Hepatocyte (in vitro differentiated cells): ENCODE measurements at regions not wholly inside any gene's neighbourhood (a gene's known extent, or its start where the extent isn't known, plus 50 kb on each side); places are given as distances from the start of the nearest gene placed in this dataset.

Experiments used
- DNase-seq: peaks from one replicate; pipeline ENCODE4 v3.0.0-alpha.2; 2016; ENCODE audit warnings: low spot score
- H2AFZ ChIP-seq: fragments of 200-600 bp; sonication (generic); 2 replicates; pipeline ENCODE4 v1.6.0; 2016; ENCODE audit warnings: antibody characterized with exemption, mild to moderate bottlenecking
- H3K27ac ChIP-seq: fragments of 200-600 bp; sonication (generic); 2 replicates; pipeline ENCODE4 v1.5.1; 2016; ENCODE audit warnings: mild to moderate bottlenecking
- H3K27me3 ChIP-seq: fragments of 200-600 bp; sonication (generic); 2 replicates; pipeline ENCODE4 v1.6.1; 2016
- H3K36me3 ChIP-seq: fragments of 200-600 bp; sonication (generic); replicated peaks from 2 replicates; pipeline ENCODE4 v1.5.1; 2016; ENCODE audit warnings: low read depth; ENCODE audit not compliant: insufficient read depth
- H3K4me1 ChIP-seq: fragments of 200-600 bp; sonication (generic); 2 replicates; pipeline ENCODE4 v1.5.1; 2016; ENCODE audit warnings: mild to moderate bottlenecking, moderate library complexity; ENCODE audit not compliant: insufficient read depth
- H3K4me2 ChIP-seq: fragments of 200-600 bp; sonication (generic); 2 replicates; pipeline ENCODE4 v1.6.0; 2016
- H3K4me3 ChIP-seq: fragments of 200-600 bp; sonication (generic); 2 replicates; pipeline ENCODE4 v1.5.1; 2016; ENCODE audit warnings: mild to moderate bottlenecking
- H3K79me2 ChIP-seq: fragments of 200-600 bp; sonication (generic); 2 replicates; pipeline ENCODE4 v1.6.0; 2017; ENCODE audit warnings: mild to moderate bottlenecking
- H3K9me2 ChIP-seq: fragments of 200-600 bp; sonication (generic); replicated peaks from 2 replicates; pipeline ENCODE4 v1.6.0; 2017; ENCODE audit warnings: mild to moderate bottlenecking; ENCODE audit not compliant: insufficient read depth
- H3K9me3 ChIP-seq: fragments of 200-600 bp; sonication (generic); 2 replicates; pipeline ENCODE4 v1.5.1; 2016; ENCODE audit warnings: low read depth, mild to moderate bottlenecking
- H4K20me1 ChIP-seq: fragments of 200-600 bp; sonication (generic); 2 replicates; pipeline ENCODE4 v1.6.0; 2016; ENCODE audit warnings: mild to moderate bottlenecking; ENCODE audit not compliant: insufficient read depth, poor library complexity, severe bottlenecking
- EZH2 ChIP-seq: fragments of 200-600 bp; sonication (generic); IDR thresholded peaks from 2 replicates; pipeline ENCODE4 v1.6.1; 2016; ENCODE audit warnings: antibody characterized with exemption, mild to moderate bottlenecking, borderline replicate concordance
- EZH2phosphoT487 ChIP-seq: fragments of 200-600 bp; sonication (generic); IDR thresholded peaks from one replicate; pipeline ENCODE4 v1.6.1; 2018; ENCODE audit warnings: antibody characterized with exemption, mild to moderate bottlenecking, low read depth, moderate library complexity; ENCODE audit not compliant: unreplicated experiment, severe bottlenecking
- WGBS: methylation state at CpG from one replicate; pipeline ENCODE4 v1.1.6; 2016; ENCODE audit warnings: low lambda C conversion rate; ENCODE audit errors: missing lambda C conversion rate; 5-methylcytosine and 5-hydroxymethylcytosine counted together
- TF ChIP-seq, protein P1 (sequence below): fragments of 200-600 bp; sonication (generic); IDR thresholded peaks from 2 replicates; pipeline ENCODE4 v1.5.1; 2016; ENCODE audit warnings: antibody characterized with exemption, mild to moderate bottlenecking; ENCODE audit not compliant: poor library complexity

DNA sequence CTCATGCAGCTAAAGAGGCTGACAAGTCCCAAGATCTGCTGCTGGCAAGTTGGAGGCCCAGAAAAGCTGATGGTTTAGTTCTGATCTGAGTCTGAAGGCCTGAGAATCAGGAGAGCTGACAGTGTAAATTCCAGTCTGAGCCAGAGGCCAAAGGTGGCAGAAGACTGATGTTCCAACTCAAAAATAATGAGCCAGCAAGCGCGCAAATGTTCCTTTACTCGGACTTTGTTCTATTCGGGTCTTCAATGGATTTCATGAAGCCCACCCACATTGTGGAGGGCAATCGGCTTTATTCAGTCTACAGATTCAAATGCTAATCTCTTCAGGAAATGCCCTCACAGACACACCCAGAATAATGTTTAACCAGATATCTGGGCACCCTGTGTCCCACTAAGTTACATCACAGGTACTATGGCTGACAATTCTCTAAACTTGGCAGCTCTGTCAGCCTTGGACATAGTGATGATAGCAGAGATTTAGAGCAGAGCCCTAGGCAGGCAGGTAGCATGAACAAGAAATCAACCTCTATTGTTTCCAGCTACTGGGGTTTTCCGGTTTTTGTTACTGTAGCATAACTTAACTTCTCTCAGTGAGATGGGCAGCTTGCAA is 318.5 kb downstream of the HRH4 start:
- Histone ChIP-seq H3K9me3 (no peaks in the 10 kb centered on the region), H3K27ac (peak overlapping the region; percentile 25), H3K79me2 (no peaks in the 10 kb centered on the region), H3K27me3 (no peaks in the 10 kb centered on the region), H3K36me3 (no peaks in the 10 kb centered on the region), H3K4me1 (peaks cover 8% of the 10 kb centered on the region), H3K4me3 (no peak overlapping the region), H4K20me1 (no peaks in the 10 kb centered on the region), H3K9me2 (no peaks in the 10 kb centered on the region), H3K4me2 (no peak overlapping the region), H2AFZ (no peak overlapping the region)
- TF ChIP-seq, protein P1, sequence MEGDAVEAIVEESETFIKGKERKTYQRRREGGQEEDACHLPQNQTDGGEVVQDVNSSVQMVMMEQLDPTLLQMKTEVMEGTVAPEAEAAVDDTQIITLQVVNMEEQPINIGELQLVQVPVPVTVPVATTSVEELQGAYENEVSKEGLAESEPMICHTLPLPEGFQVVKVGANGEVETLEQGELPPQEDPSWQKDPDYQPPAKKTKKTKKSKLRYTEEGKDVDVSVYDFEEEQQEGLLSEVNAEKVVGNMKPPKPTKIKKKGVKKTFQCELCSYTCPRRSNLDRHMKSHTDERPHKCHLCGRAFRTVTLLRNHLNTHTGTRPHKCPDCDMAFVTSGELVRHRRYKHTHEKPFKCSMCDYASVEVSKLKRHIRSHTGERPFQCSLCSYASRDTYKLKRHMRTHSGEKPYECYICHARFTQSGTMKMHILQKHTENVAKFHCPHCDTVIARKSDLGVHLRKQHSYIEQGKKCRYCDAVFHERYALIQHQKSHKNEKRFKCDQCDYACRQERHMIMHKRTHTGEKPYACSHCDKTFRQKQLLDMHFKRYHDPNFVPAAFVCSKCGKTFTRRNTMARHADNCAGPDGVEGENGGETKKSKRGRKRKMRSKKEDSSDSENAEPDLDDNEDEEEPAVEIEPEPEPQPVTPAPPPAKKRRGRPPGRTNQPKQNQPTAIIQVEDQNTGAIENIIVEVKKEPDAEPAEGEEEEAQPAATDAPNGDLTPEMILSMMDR = no peak
- TF ChIP-seq EZH2 = no peak
- TF ChIP-seq EZH2phosphoT487 = no peak
- WGBS = 64% methylated on average over 6 of the region's 6 CpGs
- DNase-seq = peak; percentile 56

DNA sequence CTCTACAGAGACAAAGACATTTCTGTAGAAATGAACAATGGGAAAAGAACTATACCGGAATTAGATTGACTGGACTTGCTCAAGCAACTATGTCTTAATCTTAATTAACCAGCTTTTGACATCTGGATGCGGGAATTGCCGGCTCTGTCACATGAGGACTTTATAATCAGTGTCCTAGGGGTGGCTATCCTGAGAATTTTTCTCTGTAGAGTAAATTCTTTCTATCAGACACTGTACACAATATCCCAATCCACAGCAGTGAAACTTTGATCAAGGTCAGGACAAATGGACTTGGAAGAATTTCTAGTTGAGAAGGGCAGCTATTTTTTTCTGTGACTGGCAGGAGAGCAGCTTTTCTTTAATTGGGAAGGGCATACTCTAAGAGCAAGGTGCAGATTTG is 322.1 kb downstream of the HRH4 start:
- no peak overlapping the region for H3K4me3 ChIP-seq
- 86% methylated on average over 3 of the region's 3 CpGs for WGBS
- DNase-seq = no peak
- H3K36me3 ChIP-seq = no peaks in the 10 kb centered on the region
- no peak overlapping the region for H3K4me2 ChIP-seq
- no peak overlapping the region for H3K27ac ChIP-seq
- H2AFZ ChIP-seq = no peak overlapping the region
- peaks cover 8% of the 10 kb centered on the region for H3K4me1 ChIP-seq
- no peaks in the 10 kb centered on the region for H3K79me2 ChIP-seq
- H3K9me2 ChIP-seq = no peaks in the 10 kb centered on the region
- no peaks in the 10 kb centered on the region for H3K9me3 ChIP-seq
- TF ChIP-seq EZH2phosphoT487 (no peak), EZH2 (no peak)
- TF ChIP-seq, protein P1 = no peak
- no peaks in the 10 kb centered on the region for H3K27me3 ChIP-seq
- H4K20me1 ChIP-seq = no peaks in the 10 kb centered on the region

DNA sequence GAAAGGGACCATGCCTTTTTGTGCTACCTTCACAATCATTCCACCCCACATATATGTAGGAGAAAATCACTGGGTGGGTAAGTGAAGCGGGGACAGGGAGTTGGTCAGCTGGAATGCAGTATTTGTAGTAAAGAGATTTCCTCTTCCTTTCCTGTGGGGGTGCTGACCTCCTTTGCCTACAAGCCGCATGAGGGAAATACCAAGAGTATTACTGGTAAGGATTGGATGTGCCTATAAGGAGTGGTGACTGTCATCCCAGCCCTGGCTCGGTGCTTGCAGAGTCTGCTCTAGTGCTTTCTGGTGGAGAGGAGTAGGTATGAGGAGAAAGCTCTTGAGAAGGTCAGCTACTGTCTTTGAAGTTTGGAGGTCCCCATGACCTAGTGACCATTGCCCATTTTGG is 324.6 kb downstream of the HRH4 start:
- no peak for DNase-seq
- no peaks in the 10 kb centered on the region for H4K20me1 ChIP-seq
- H2AFZ ChIP-seq = no peak overlapping the region
- no peak overlapping the region for H3K27ac ChIP-seq
- no peak overlapping the region for H3K4me3 ChIP-seq
- no peak overlapping the region for H3K4me2 ChIP-seq
- 94% methylated on average over 3 of the region's 3 CpGs for WGBS
- no peaks in the 10 kb centered on the region for H3K27me3 ChIP-seq
- TF ChIP-seq, protein P1 = no peak
- H3K79me2 ChIP-seq = no peaks in the 10 kb centered on the region
- no peaks in the 10 kb centered on the region for H3K36me3 ChIP-seq
- H3K9me3 ChIP-seq = no peaks in the 10 kb centered on the region
- H3K4me1 ChIP-seq = no peaks in the 10 kb centered on the region
- H3K9me2 ChIP-seq = no peaks in the 10 kb centered on the region

- no peak overlapping the region for H3K27ac ChIP-seq
- no peak for TF ChIP-seq EZH2
- TF ChIP-seq EZH2phosphoT487 = no peak
- TF ChIP-seq, protein P1 = no peak
- no peak overlapping the region for H2AFZ ChIP-seq
- no peaks in the 10 kb centered on the region for H3K4me1 ChIP-seq
- H4K20me1 ChIP-seq = no peaks in the 10 kb centered on the region
- H3K9me3 ChIP-seq = no peaks in the 10 kb centered on the region
- no peak for DNase-seq
- H3K9me2 ChIP-seq = no peaks in the 10 kb centered on the region
- H3K27me3 ChIP-seq = no peaks in the 10 kb centered on the region
- no peaks in the 10 kb centered on the region for H3K36me3 ChIP-seq
- WGBS = 69% methylated on average over 2 of the region's 2 CpGs
- no peak overlapping the region for H3K4me3 ChIP-seq
- no peaks in the 10 kb centered on the region for H3K79me2 ChIP-seq
- no peak overlapping the region for H3K4me2 ChIP-seq
Measured at GRCh38 chr18:24786027-24786426, 325.6 kb downstream of the HRH4 start.
